Spleen (tissue), 11 donors: ENCODE measurements at regions not wholly inside any gene's neighbourhood (a gene's known extent, or its start where the extent isn't known, plus 50 kb on each side); places are given as distances from the start of the nearest gene placed in this dataset.

Experiments
- DNase-seq: peaks from one replicate; pipeline ENCODE4 v3.0.0-alpha.2; 2020
- H3K27ac ChIP-seq, 8 donors: fragments of 200-600 bp; sonication (generic) in 7 of 8; 1 replicate in 4 of 8; 2 replicates in 4 of 8; pipeline versions ENCODE4 v1.5.0 to v1.8.0; 2016 to 2021; ENCODE audit warnings: inconsistent platforms in 4 of 8, mild to moderate bottlenecking in 4 of 8, moderate library complexity in 1 of 8
- H3K27me3 ChIP-seq, 7 donors: fragments of 200-600 bp; sonication (generic) in 6 of 7; replicated peaks in 1 of 7; 1 replicate in 4 of 7; 2 replicates in 3 of 7; pipeline versions ENCODE4 v1.5.0 to v1.8.0; 2016 to 2021; ENCODE audit warnings: inconsistent platforms in 3 of 7, mild to moderate bottlenecking in 1 of 7
- H3K36me3 ChIP-seq, 6 donors: fragments of 200-600 bp; sonication (generic) in 5 of 6; 1 replicate in 4 of 6; 2 replicates in 2 of 6; pipeline versions ENCODE4 v1.5.0 to v1.8.0; 2016 to 2021; ENCODE audit warnings: inconsistent platforms in 2 of 6
- H3K4me1 ChIP-seq, 6 donors: fragments of 200-600 bp; sonication (generic) in 5 of 6; 1 replicate in 3 of 6; 2 replicates in 3 of 6; pipeline versions ENCODE4 v1.5.0 to v1.8.0; 2016 to 2021; ENCODE audit warnings: inconsistent platforms in 3 of 6
- H3K4me3 ChIP-seq, 8 donors: fragments of 200-600 bp; sonication (generic) in 7 of 8; 1 replicate in 4 of 8; 2 replicates in 4 of 8; pipeline versions ENCODE4 v1.5.0 to v1.8.0; 2016 to 2021; ENCODE audit warnings: inconsistent platforms in 4 of 8, mild to moderate bottlenecking in 4 of 8, moderate library complexity in 2 of 8
- H3K9me3 ChIP-seq, 8 donors: fragments of 200-600 bp; sonication (generic) in 7 of 8; 1 replicate in 4 of 8; 2 replicates in 4 of 8; pipeline versions ENCODE4 v1.5.0 to v1.8.0; 2016 to 2021; ENCODE audit warnings: inconsistent platforms in 4 of 8
- POLR2A ChIP-seq, 3 donors: fragments of 450-650 bp; IDR thresholded peaks; one replicate each; pipeline ENCODE4 v1.5.1; 2017; ENCODE audit warnings: antibody characterized with exemption in 3 of 3, mild to moderate bottlenecking in 1 of 3
- POLR2AphosphoS5 ChIP-seq, 3 donors: sonication (generic); formaldehyde crosslinking; IDR thresholded peaks; one replicate each; pipeline ENCODE4 v1.5.1; 2017; ENCODE audit warnings: antibody characterized with exemption in 3 of 3
- WGBS, 5 donors: extraction: QIAGEN DNeasy Blood & Tissue Kit in 3 of 5; methylation state at CpG; one replicate each; pipeline versions ENCODE4 v1.1.5 to v1.1.7; 2013 to 2018; 5-methylcytosine and 5-hydroxymethylcytosine counted together
- intact Hi-C: fragments of 100-400 bp; cut with DNase I; formaldehyde crosslinking; loops from one replicate; pipeline ENCODE4 v1.15.0; 2023; ENCODE audit warnings: low total_unique reads
- TF ChIP-seq, protein P1 (sequence below), 11 experiments: fragments of 200-600 bp in 7 of 11; fragments of 450-650 bp in 4 of 11; sonication (generic) in 4 of 11; IDR thresholded peaks in 8 of 11; conservative IDR thresholded peaks in 3 of 11; 1 replicate in 7 of 11; 2 replicates in 4 of 11; pipeline versions ENCODE4 v1.4.0 to v1.8.0; 2016 to 2021; ENCODE audit warnings: antibody characterized with exemption in 11 of 11, inconsistent platforms in 4 of 11, mild to moderate bottlenecking in 1 of 11
- donor health status: healthy with polysubstance abuse.
- donor health status: DM: no; HTN: no; CAD: no; lungs with moderate emphysema.
- donor health status: DM: no; HTN: no; CAD: no.
- donor health status: Bipolar disorder and iron deficiency.
- donor health status: healthy.
- donor health status: DM: no; HTN: no; CAD: no.
- donor health status: DM: yes; HTN: yes; CAD: no.

DNA sequence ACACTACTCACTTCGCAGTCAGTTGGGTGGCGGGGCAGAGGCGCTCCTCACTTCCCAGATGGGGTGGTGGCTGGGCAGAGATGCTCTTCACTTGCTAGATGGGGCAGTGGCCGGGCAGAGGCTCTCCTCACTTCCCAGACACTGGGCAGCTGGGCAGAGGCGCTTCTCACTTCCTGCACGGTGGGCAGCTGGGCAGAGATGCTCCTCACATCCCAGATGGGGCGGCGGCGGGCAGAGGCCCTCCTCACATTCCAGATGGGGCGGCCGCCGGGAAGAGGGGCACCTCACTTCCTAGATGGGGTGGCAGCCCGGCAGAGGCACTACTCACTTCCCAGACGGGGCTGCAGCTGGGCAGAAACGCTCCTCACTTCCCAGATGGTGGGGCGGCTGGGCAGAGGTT lies 199.8 kb downstream of the RTL9 start:
- WGBS, 5 donors: 80 to 88% (median 83%) methylated on average over 1 to 16 of the region's 16 CpGs
- Histone ChIP-seq H3K36me3 (no peaks in the 10 kb centered on the region), H3K27me3 (no peaks in the 10 kb centered on the region), H3K4me1 (no peaks in the 10 kb centered on the region), H3K9me3 (peaks cover 0 to 26% (median 5%) of the 10 kb centered on the region in 8 donors), H3K4me3 (no peak overlapping the region), H3K27ac (no peak overlapping the region)
- peak; percentile 64 for DNase-seq
- TF ChIP-seq POLR2AphosphoS5 (IDR thresholded peaks at IDR 0.05) (no peak), POLR2A (IDR thresholded peaks at IDR 0.05) (no peak)
- TF ChIP-seq, protein P1, sequence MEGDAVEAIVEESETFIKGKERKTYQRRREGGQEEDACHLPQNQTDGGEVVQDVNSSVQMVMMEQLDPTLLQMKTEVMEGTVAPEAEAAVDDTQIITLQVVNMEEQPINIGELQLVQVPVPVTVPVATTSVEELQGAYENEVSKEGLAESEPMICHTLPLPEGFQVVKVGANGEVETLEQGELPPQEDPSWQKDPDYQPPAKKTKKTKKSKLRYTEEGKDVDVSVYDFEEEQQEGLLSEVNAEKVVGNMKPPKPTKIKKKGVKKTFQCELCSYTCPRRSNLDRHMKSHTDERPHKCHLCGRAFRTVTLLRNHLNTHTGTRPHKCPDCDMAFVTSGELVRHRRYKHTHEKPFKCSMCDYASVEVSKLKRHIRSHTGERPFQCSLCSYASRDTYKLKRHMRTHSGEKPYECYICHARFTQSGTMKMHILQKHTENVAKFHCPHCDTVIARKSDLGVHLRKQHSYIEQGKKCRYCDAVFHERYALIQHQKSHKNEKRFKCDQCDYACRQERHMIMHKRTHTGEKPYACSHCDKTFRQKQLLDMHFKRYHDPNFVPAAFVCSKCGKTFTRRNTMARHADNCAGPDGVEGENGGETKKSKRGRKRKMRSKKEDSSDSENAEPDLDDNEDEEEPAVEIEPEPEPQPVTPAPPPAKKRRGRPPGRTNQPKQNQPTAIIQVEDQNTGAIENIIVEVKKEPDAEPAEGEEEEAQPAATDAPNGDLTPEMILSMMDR (IDR thresholded peaks at IDR 0.05 in 8 of 11, conservative IDR thresholded peaks at IDR 0.05 in 3 of 11): no peak
- intact Hi-C loops: no loop called here

DNA sequence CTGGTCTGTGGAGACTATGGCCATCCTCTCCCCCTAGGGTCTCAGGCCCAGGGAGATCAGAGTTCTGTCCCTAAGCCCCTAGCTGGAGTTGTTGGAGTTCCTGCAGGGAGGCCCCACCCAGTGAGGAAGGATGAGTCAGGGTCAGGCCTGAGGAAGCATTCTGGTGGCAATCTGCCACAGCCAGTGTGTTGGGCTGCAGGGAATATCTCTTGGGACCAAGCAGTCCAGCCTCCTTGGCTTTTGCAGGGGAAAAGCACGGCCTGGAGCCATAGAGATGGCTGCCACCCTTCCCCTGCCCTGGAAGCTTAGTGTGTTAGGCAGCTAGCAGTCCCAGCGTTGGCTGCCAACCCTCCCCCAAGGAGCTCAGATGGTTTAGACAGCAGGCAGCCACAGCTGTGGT lies 202.4 kb downstream of the RTL9 start:
- no peak for DNase-seq
- intact Hi-C loops: no loop called here
- Histone ChIP-seq H3K9me3 (peaks cover 0 to 30% (median 3%) of the 10 kb centered on the region in 8 donors), H3K27ac (no peak overlapping the region), H3K4me3 (no peak overlapping the region), H3K4me1 (no peaks in the 10 kb centered on the region), H3K27me3 (no peaks in the 10 kb centered on the region), H3K36me3 (no peaks in the 10 kb centered on the region)
- 59 to 80% (median 64%) methylated on average over 1 to 2 of the region's 2 CpGs for WGBS, 5 donors
- TF ChIP-seq POLR2AphosphoS5 (IDR thresholded peaks at IDR 0.05): no peak
- TF ChIP-seq, protein P1 (IDR thresholded peaks at IDR 0.05 in 8 of 11, conservative IDR thresholded peaks at IDR 0.05 in 3 of 11): no peak
- TF ChIP-seq POLR2A (IDR thresholded peaks at IDR 0.05): no peak

DNA sequence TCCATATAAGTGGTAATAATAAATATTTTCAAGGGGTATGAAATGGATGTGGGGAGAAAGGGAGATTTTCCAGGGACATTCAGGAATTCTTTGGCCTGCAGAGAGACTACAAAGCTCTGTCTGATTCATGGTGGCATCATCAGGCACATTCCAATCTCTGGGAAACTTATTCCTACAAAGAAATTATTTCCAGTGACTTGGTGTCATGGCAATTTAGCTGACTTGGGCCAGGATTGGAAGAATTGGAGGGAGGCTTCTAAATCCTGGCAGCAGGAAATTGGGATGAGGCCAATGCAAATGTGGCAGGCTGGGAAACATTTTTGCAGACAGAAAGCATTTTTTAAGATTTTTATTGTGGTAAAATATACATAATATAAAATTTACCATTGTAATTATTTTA lies 204.6 kb downstream of the RTL9 start:
- Histone ChIP-seq H3K4me1 (no peaks in the 10 kb centered on the region), H3K27ac (no peak overlapping the region), H3K27me3 (no peaks in the 10 kb centered on the region), H3K9me3 (peaks cover 0 to 17% (median 0%) of the 10 kb centered on the region in 8 donors), H3K36me3 (no peaks in the 10 kb centered on the region), H3K4me3 (no peak overlapping the region)
- no peak for TF ChIP-seq POLR2A (IDR thresholded peaks at IDR 0.05)
- TF ChIP-seq POLR2AphosphoS5 (IDR thresholded peaks at IDR 0.05): no peak
- TF ChIP-seq, protein P1 (IDR thresholded peaks at IDR 0.05 in 8 of 11, conservative IDR thresholded peaks at IDR 0.05 in 3 of 11): no peak
- DNase-seq: no peak
- intact Hi-C loops: no loop called here

DNA sequence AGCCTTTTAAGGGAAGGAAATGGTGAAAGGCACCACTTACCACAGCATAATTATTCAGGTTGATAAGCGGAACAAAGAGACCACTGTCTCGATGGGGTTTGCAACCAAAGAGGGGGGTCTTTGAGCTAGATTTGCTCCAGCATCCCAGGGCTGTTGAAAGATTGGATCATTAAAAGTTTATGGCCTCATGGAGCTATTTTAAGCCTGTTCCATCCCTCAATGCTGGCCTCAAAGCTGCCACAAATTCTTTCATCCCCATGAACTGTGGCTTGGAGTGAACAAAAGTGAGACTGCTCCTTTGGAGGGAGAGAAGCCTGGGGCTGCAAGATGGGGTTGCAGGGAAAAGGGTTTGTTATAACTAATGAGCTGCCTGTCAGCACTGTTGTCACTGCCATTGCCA lies 209.8 kb downstream of the RTL9 start:
- 10 to 51% (median 23%) methylated on average over 2 of the region's 2 CpGs for WGBS, 5 donors
- TF ChIP-seq POLR2A (IDR thresholded peaks at IDR 0.05) (no peak), POLR2AphosphoS5 (IDR thresholded peaks at IDR 0.05) (no peak)
- TF ChIP-seq, protein P1 (IDR thresholded peaks at IDR 0.05 in 8 of 11, conservative IDR thresholded peaks at IDR 0.05 in 3 of 11): no peak
- Histone ChIP-seq H3K27me3 (no peaks in the 10 kb centered on the region), H3K4me3 (no peak overlapping the region), H3K27ac (no peak overlapping the region), H3K9me3 (peaks cover 0 to 12% (median 0%) of the 10 kb centered on the region in 8 donors), H3K4me1 (no peaks in the 10 kb centered on the region), H3K36me3 (no peaks in the 10 kb centered on the region)
- no peak for DNase-seq
- intact Hi-C loops: no loop called here
